GM20431 (cell line): ENCODE measurements at regions not wholly inside any gene's neighbourhood (a gene's known extent, or its start where the extent isn't known, plus 50 kb on each side); places are given as distances from the start of the nearest gene placed in this dataset.
"Not testable (repeated sequence)": the region's sequence is repeated elsewhere in the genome, so short reads cannot be mapped to it uniquely, and the experiment has no call there.

ENCODE experiments used
- in situ Hi-C: fragments of 300-500 bp; cut with MseI, MboI; formaldehyde crosslinking; loops from one replicate; pipeline ENCODE4 v1.15.0; 2020; ENCODE audit warnings: low sequenced_read_pairs; ENCODE audit not compliant: unreplicated experiment

GRCh38 chrX:2578864-2579263 is 78.1 kb upstream of the DHRSX start:
- in situ Hi-C loops: no loop called here

DNA sequence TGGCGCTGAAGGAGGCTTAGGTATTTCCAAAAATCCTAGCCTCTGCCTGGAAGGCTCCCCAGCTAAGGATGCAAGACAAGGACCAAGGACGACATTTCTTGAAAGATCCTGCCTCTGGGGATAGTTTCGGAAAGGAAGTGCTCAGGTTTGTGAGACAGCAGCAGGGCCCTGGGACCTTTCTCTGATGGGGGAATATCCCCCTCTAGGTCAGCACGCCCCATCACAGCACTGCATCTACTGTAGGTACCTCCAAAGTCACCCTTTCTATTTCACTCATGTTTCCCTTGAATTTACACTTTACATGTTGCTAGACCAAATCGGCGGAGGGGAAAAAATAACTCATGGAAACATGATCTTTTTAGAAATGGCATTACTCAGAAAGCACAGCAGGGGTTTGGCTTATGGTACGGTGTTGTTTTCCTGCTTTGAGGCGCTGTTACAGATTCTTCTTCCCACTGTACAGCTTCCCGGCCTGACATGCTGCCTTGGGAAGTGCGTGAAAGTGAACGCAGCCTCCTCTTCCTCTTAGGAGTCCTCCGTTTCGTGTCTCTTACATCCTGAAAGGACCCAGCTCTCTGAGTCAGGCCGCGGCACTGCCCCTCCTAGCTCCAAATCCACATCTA is 77.2 kb upstream of the DHRSX start:
- in situ Hi-C loops: no loop called here

DNA sequence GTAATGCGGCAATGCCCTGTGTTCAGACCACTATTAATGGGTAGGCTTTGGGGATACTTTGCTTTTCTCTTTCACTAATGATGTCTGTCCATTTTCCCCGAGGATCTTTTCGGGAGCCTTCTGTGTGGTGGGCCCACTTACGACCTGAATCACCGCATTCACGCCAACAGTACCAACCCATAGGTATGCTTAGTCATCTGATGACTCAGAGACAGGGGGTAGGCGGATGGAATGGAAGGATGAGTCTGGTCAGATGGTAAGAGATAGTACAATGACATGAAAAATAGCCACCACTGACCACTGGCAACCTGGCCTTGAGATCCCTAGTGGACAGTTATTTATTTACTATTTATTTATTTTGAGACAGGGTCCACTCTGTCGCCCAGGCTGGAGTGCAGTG is 76.0 kb upstream of the DHRSX start:
- in situ Hi-C loops: no loop called here

GRCh38 chrX:2574271-2574670 is 73.5 kb upstream of the DHRSX start:
- in situ Hi-C loops: no loop called here

- in situ Hi-C loops: no loop called here
These were observed 72.0 kb upstream of the DHRSX start for GRCh38 chrX:2572740-2573139.

DNA sequence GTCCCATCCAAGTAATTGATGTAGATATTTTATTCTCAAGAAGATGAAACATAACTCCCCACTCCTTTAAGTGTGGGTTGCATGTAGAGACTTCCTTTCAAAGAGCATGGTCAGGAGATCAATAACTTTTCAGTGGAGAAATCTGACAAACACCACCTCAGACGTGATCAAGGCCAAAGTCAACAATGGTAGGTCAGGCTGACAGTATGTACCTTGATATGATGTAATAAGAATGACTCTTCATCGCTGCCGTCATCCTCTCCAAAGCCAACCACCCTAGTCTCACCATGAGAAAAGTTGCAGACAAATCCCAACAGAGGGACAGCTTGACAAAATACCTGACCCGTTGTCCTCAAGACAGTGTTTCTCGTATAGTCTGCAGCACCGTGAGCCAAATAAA is 67.3 kb upstream of the DHRSX start:
- in situ Hi-C loops: no loop called here

DNA sequence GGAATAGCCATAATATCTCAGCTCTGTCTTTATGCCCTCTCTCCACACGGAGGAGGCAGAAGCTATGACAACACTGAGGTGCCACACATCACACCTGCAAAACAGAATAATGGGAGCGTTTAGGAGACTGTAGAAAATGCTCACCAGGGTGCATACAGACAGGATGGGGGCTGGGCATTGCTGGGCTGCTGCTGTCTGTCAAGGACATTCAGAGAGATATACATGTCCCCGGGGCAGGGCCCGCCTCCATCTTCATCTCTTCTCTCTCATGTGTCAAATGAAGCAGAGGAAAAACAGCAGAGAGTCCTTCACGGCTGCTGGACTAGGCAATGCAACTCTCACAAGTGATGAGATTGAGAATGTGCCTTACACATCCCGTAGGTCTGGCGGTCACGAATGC is 65.3 kb upstream of the DHRSX start:
- in situ Hi-C loops: no loop called here

DNA sequence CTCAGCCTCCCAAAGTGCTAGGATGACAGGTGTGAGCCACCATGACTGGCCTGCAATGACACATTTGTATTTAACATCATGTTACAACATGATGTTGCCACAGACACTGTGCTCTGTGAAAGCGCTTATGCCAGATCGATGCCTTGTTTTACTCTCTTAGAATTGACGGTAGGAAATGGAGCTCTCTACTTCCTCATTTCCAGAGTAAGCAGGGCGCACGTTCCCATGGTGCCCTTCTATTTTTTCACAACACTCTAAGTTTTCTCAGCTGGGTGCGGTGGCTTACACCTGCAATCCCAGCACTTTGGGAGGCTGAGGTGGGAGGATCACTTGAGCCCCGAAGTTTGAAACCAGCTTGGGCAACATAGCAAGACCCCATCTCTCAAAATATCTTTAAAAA is 60.7 kb upstream of the DHRSX start:
- in situ Hi-C loops: no loop called here

GRCh38 chrX:2559124-2559523 is 58.3 kb upstream of the DHRSX start:
- in situ Hi-C loops: no loop called here

DNA sequence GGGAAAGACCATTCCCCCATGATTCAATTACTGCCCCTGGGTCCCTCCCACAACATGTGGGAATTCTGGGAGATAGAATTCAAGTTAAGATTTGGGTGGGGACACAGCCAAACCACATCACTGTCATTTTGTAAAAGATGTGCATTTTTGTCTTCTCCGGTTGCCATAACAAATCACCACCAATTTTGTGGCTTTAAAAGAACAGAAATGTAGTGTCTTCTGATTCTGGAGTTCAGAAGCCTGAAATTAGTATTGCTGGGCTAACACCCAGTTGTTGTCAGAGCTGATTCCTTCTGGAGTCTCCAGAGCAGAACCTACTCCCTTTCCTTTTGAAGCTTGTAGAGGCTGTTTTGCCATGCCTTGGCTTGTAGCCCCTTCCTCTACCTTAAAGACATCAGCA is 54.1 kb upstream of the DHRSX start:
- in situ Hi-C loops: no loop called here

DNA sequence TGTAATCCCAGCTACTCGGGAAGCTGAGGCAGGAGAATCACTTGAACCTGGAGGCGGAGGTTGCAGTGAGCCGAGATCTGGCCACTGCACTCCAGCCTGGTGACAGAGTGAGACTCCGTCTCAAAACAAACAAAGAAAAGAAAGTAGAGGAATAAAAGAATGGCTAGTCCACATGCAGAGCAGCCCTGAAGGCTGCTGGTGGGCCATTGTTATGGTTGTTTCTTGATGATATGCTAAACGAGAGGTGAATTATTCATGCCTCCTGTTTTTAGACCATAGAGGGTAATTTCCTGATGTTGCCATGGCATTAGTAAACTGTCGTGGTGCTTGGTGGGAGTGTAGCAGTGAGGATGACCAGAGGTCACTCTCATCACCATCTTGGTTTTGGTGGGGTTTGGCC is 53.3 kb upstream of the DHRSX start:
- in situ Hi-C loops: not testable (repeated sequence)

- in situ Hi-C loops: no loop called here
These were observed 51.9 kb upstream of the DHRSX start for GRCh38 chrX:2552621-2553201.

DNA sequence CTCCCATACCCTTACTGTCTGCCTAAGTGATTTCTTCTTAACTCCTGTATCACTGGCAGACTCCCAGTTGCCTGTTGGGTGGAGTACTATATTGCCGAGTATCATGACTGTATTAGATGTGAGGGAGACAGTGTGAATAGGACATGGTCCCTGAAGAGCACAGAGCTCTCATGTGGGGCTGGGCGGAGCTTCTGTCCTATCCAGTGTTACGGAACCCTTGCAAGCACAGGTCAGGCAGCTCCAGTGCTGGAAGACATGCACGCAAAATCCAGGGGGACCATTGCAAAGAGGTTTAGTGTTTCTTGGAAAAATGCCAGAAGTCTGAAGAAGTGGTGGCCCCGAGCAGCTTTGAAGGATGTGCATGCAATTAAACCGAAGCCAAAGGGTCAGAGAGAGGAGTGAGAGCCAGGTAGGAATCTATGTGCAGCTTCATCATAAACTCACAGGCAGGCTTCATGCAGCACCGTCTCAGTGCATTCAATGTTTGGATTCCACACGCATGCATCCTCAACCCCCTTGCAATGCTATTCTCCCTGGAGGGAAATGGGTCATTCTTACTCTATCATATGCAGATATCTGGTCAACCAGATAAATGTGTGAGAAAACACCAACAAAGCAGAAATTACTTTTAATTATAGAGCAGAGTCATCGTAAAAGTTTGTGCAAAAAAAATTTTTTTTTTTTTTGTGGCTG is 49.7 kb upstream of the DHRSX start:
- in situ Hi-C loops: no loop called here
